OCI-M2 (cell line): ENCODE measurements at regions not wholly inside any gene's neighbourhood (a gene's known extent, or its start where the extent isn't known, plus 50 kb on each side); places are given as distances from the start of the nearest gene placed in this dataset.

Source experiments
- DNase-seq: peaks from one replicate; lab custom pipeline; 2025; ENCODE audit not compliant: unreplicated experiment; lab: John Stamatoyannopoulos, UW

DNA sequence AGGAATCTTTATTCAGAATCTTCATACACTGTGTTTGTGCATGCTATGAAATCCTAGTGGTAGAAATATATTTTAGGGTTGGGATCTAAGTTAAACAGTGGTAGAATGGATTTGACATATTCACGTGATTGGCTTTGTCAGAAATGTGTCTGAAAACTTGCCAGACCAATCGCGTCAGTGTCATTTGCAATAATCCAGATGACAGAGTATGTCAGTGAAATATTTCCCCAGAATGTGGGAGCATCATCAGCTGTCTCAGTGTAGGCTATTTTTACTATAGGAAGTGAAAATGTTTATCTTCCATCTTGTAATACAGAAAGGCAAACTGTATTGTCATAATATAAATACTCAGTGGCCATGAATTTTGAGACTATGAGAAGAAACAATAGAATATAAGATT lies 220.6 kb upstream of the EDIL3 start:
- no peak for DNase-seq

DNA sequence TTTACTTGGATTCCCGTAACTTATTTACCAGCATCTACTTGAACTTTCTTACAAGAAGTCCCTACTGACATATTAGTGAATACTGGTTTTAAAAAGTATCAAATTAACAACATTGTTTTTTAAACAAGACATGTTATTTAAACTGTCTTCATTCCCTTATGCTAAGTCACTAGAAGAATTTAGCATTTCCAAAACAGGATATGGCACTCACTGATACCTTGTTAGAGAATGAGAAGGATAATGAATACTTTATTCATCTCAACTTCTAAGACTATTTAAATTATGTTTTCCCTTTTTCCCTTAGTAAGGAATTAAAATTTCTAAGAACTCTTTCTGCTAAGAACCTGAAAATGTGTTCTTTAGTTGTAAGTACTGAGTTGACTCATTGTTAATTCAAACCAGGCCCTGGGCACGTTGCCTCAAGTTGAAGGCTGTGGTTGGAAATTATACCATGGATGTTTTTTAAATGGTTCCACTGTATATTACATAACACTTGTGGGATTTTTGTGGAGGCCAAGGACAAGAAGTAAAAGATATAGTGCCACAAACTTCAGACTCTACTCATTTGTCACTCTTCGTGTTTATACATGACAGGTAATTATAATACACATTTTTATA lies 219.0 kb upstream of the EDIL3 start:
- no peak for DNase-seq

DNA sequence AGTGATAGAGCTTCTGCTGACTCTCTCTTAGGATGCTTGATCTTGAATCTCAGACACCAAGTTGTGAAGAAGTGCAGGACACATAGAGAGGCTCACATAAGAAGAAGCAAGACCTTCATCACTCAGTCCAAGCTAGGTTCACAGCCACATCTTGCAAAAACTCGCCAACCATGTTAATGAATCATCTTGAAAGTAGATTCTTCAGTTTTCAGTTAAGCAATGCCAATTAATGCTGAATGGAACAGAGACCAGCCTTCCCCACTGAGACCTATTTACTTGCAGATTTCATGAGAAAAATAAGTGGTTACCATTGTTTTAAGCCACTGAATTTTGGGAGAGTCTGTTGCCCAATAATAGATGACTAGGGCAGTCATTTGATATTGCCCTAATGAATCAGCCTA lies 217.7 kb upstream of the EDIL3 start:
- DNase-seq = no peak

DNA sequence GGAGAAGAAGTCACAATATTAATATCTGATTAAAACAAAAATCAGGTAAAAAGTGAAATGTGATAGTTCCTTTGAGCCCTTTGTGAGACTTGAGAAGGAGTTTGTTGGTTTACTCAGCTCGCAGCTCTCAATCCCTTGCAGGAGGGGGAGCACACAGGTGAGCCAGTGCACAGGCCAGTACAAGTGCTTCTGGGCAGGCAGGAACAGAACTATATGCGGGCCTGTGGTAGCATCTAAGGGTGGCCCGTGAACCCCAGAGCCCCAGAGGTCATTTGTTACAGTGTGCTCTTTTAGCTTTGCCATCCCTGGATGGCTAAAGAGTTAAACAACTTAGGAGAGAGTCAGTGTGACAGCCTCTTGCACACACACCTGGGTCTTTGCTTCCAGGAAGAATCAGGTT lies 215.3 kb upstream of the EDIL3 start:
- no peak for DNase-seq

DNA sequence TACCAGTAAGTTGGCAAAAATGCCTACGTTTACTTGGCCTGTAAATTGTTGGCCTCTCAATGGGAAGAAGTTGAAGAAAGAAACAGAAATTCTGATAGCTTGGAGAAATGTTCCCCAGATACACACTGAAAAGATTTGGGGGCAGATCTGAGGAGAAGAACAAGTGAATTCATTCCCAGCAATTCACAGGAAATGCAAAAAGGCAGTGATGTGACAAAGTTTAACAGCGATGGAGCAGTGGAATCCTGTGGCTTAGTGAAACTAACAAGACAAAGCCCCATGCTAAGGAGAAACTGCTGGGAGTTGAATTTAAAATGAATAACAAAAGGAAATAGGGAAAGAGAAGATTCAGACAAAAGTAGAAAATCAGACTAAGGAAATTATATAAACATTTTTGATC lies 213.2 kb upstream of the EDIL3 start:
- no peak for DNase-seq

DNA sequence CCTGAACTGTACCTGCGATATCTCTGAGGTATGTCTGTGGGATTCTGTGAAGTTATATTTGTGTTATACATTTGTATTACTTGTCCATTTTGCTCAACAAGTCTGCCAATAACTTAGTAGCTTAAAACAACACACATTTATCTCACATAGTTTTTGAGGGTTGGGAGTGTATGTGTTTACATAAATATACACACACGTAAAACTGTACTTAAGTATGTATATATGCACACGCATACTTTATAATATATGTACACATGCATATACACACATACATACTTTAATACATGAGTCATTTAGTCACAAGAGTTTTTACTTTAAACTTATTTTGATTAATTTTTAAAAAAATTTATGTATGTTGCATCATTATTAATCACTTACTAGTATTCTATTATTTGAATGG lies 205.9 kb upstream of the EDIL3 start:
- no peak for DNase-seq

DNA sequence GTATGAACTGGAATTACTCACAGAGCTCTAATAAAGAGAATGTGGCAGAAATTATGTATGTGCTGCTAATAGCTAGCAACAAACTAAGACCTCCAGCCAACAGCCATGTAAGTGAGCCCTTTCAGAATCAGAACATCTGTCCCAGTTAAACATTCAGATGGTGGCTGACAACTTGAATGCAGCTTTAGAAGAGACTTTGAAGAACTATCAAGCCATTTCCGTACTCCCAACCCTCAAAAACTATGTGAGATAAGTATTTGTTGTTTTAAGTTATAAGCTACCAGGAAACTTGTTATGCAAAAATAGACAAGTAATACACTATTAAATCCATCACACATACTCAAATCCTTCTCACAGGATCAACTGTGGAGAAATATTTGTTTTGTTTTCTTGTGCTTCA lies 205.2 kb upstream of the EDIL3 start:
- no peak for DNase-seq

DNA sequence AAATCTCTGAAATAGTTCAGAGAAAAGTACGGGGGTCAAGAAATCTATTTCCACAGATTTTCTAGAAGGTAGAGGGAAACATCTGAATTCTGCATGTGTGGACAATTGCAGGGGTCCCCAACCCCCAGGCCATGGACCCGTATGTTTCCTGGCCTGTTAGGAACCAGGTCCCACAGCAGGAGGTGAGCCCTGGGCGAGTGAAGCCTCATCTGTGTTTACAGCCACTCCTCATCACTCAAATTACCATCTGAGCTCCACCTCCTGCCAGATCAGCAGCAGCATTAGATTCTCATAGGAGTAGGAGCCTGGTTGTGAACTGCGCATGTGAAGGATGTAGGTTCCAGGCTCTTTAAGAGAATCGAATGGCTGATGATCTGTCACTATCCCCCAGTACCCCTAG lies 200.5 kb upstream of the EDIL3 start:
- no peak for DNase-seq

DNA sequence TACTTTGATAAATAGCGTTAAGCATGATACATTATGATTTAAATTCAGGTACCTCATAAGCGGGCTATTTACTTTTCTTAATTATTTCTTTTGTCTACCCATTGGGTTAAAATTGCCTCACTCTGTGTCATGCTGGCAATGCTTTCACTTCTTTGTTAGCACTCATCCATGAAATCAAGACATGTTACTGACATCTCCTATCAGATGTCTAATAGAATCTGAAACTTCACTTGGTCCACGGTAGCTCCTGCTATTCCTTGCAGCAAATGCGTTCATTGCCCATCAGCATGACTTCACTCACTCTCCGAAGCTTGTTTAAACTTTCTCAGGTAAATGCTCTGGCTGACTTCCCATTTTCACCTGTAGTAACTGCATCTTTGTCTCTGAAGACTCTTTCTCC lies 193.5 kb upstream of the EDIL3 start:
- no peak for DNase-seq

DNA sequence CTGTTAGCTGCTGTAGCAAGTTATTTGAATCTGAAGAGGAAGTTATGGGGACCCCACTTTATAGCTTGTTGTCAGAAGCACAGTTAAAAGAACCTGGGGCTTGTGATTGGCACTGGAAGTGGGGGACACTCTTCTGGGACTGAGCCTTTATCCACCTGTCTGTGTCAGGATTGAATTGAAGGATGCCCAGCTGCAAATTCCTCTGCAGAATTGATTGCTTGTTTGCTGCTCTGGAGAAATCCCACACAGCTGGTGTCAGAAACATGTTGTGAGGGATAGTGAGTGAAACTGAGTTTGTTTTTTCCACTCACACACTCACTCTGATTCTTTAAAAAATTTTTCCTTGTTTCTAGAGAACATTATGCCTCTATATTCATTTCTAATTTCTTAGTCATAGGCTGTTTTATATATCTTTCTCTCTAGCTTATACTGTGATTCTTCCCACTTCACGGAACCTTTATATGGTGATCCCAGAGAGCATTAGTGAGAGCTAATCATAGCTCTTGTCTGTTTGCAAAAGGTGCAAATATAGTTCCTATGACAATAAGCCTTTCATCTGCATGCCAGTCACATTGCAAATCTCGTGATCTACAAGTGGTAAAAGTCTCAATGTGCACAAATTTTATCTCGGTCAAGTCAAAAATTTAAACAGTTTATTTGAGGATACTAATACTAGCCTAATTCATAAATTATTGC lies 188.5 kb upstream of the EDIL3 start:
- no peak for DNase-seq

DNA sequence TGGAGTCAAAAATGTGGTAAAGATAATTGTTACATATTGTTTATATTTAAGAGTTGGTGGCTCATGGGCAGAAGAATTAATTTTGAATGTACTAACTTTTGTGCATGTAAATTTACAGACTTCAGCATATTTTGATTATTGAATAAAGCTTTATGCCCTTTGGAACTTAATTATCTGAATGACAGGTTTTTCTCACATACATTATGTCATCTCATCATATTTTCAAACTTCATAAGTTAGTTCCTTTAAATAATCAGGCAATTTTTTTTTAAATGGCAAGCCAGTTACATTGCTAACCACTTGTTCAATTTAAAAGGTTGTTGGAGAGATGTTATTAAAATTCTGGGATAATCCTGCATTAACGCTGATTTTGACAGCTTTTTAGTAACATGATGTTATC lies 184.6 kb upstream of the EDIL3 start:
- no peak for DNase-seq

DNA sequence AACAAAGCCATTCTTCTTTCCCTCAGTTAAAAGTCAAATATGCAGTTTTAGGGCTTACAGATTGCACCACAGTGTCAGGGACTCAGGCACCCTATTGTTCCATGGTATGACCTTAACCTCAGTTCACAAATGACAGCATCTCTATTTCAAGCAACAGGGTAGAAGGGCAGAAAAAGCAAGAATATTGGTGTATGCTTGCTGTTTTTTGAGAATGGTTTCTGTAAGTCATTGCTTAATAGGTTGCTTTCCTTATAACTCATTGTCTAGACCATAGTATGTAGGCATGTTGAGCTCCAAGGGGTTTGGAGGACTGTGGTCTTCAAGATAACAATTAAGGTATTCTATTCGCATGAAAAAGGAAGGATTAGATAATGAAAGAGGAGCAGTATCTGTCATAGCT lies 183.5 kb upstream of the EDIL3 start:
- no peak for DNase-seq

DNA sequence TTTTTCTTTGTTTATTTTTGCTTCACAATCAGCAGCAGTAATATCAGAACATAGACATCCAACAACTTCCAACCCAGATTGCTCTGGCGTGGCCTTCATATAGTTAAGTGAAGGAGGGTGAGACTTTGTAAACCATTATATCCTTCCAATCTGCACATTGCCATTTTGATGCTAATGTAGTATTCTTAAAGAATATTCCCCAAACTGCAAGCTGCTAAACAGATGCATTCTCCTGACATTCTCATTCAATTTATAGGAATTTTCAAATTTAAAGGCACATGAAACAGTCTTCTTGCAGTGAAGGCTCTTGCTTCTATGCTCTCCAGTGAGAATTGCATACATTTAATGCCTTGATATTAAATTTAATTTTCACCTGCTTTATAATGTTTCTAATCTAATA lies 181.2 kb upstream of the EDIL3 start:
- no peak for DNase-seq

DNA sequence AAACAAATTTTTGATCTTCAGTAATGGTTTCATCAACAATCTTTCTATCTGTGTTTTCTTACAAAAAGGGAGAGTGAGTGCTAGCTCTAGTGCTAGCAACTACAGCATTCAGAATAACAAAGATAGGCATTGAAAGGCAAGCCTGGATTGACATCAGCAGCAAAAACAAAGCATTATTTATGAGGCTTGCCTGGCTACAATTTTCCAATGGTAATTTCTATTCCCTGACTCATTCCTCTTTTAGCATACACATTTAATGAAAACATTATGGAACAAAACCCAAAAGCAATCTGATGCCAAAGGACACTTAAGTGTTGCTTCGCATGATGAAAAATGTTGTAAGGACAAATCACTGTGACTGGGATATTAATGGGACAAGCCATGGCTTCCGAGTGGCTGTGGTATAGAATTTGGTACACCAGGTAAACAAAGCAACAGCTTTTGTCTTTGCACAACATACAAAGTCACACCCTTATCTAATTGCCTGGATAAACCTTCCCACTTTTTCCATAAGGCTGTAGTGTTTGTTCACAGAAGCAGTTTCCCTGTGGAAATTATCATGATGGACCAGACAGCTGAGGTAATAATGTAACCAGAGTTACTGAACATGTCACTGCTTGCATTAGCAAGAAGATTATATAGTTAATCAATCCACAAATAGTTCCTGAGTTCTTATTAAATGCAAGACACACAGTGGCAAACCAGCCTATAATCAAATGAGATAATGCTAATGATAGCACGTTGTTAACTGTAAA lies 179.8 kb upstream of the EDIL3 start:
- no peak for DNase-seq

DNA sequence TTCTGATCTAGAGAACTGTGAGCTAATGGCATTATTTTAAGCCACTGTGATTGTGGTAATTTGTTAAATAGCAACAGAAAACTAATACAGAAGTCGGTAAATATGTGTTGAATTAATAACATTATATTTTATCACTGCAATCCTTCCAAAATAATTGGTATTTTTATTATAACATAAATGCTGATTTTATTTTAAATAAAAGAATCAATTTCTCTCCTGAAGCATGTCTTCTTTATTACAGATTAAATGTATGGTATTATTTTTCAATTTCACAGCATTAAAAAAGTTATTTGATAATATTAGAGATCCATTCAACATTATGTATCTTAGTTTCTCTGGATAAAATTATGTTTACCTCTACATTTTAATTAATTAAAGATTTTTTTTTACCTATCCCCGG lies 165.5 kb upstream of the EDIL3 start:
- no peak for DNase-seq

DNA sequence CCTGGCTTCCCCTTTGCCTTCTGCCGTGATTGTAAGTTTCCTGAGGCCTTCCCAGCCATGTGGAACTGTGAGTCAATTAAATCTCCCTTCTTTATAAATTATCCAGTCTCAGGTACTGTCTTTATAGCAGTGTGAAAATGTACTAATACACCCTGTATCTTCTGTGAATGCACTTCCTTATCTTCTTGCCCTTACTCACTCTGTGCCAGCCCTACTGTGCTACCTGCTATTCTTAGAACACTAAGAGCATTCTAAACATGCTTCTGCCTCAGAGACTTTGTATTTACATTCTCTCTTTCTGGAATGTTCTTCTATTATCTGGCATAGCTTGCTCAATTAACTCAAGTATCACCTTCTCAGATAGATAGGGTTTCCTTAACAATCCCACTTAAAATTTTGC lies 164.4 kb upstream of the EDIL3 start:
- DNase-seq = no peak

DNA sequence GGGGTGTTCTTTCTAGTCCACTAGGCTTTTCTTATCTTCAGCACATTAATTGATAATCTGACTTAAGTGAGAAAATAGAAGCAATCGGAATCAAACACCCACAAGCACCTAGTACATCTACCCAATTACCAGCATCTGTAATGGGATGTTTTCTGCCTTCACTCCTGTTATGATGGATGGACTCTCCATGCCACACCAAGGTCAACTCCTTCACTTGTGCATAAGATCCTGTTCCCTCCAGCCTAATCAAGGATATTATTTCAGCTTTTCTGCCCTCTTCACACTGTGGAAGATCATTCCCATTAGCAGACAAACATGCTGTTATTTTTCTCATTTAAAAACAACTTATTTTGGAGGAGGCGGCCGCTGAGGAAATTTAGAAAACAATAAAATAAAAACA lies 162.0 kb upstream of the EDIL3 start:
- no peak for DNase-seq

DNA sequence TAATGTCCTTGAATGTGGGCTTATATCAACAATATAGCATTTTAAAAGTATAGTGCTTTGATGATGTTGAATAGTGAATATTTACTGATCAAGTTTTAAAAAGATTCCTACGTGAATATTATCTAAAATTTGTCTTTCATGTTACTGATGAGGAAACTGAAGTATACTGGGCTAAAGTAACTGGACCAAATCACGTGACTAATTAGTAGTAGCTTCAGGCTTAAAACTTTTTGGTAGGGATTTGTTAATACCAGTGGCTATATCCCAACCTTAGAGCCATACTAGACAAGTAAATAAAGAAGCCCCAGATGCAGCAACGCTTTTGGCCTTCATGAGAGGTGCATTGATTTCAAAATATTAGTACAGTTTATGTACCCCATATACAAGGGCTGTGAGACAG lies 152.1 kb upstream of the EDIL3 start:
- DNase-seq = no peak

DNA sequence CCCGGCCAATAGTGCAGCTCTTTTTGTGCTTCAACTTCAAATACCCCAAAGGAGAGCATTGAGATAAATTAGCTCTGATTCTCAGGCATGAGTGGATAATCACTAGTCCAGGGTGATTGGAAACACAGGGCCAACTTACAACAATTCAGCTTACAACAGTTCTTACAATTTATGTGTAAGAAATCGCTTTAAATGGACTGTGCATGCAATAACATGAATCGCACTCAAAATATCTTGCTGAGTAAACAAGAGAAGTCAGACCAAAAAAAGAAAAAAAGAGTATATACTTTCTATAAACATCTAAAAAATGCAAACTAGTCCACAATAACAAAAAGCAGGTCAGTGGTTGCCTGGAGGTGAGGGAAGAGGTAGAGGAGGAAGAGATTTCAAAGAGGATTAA lies 150.6 kb upstream of the EDIL3 start:
- no peak for DNase-seq

DNA sequence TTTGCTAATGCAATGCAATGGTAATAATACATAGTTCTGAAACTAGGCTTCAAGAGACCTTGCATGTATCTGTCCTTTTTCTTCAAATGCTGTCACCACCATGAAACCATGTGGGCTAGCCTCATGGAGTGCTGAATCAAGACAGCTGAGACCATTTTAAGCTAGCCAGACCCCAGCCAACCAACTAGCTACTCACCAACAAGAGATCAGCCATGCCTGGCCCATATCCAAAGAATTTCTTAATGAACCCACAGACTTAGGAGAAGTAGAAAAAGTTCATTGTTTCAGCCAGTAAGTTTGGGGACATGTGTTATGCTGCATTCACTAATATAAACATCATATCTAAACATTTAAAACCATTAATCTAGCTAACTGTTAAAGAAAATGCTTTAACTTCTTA lies 139.8 kb upstream of the EDIL3 start:
- DNase-seq = no peak

DNA sequence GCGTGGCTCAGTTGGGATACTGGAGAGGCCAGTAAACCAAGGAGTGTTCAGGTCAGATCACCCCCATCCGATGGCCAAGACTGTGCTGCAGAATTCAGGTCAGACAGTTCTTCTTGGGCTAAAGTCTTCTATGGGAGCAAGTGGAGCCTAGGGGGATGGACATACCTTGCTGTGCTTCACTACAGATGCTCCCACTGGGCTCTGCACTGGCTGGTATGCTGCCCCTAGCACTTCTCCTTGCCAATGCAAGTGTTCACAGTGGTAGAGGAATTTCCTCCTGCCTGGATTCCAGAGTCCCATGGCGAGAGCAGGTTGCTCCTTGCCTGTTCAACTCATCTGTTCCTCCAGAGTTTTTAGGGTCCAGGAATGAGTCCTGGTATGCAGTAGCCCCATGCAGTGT lies 134.2 kb upstream of the EDIL3 start:
- DNase-seq = no peak

DNA sequence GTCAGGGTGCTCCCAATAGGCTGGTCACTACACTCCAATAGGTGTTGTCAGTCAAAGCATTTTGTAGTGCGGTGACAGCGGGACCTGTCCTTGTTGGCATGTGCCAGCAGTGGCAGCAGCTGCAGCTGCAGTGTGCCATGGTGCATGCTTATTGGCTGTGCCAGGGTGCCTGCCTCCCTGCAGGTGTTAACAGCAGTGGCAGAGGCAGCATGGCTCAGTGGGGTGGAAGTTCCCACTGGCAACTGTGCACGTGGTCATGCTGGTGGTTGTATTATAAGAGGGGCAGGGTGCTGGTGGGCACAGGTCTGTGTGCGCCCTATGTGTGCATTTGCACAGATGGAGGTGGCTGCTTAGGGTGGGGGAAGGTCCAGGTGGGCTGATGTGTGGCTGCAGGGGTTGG lies 133.7 kb upstream of the EDIL3 start:
- DNase-seq = no peak

DNA sequence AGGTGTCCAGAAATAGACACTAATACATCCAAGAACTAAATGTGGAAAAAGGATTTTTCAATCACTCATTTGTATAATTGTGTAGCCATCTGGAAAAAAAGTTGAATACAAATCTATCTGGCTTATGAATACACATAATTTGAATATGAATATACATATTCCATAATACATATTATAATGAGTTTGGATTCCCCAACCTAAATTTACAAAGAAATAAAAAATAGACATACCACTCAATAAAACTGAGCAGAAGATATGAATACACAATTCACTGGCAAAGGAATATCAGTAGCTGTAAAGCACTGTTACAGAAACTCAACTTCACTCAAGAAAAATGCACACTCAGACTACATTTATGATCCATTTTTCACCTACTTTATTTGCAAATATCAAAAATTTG lies 121.9 kb upstream of the EDIL3 start:
- DNase-seq = no peak
